ENCODE measurements at regions not wholly inside any gene's neighbourhood (a gene's known extent, or its start where the extent isn't known, plus 50 kb on each side); places are given as distances from the start of the nearest gene placed in this dataset.

DNA sequence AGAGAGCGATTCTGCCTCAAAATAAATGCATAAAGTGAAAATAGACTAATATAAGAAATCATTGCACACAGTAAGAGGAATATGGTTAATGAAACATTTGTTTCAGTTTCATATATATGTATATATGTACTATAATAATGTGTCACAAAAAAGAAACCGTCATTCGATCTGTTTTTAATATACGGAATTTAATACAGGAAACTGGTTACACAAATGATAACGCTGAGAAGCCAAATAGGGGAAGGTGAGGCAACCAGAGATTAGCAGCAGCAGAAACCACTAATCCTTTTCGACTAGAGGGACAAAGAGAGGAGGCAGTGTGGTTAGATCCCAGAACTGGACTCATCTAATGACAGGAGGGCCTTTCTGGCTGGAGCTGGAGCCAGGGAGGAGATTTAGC is 64.2 kb upstream of the GREB1L start:
- Histone ChIP-seq H3K4me3 (no peak overlapping the region), H3K27me3 (no peaks in the 10 kb centered on the region), H3K9me3 (no peaks in the 10 kb centered on the region), H3K4me1 (no peaks in the 10 kb centered on the region), H3K27ac (no peak overlapping the region), H3K36me3 (no peaks in the 10 kb centered on the region)
- TF ChIP-seq POLR2A (IDR thresholded peaks at IDR 0.05) (no peak), CTCF (IDR thresholded peaks at IDR 0.05) (no peak)
- no peak for DNase-seq
- intact Hi-C loops (cut with DNase I; ENCODE audit: low total_unique reads) = loop anchor here (10.0 kb wide), 1 partner anchor 53 kb away; no protein-coding TSS in a partner anchor

GRCh38 chr18:21179590-21180220 is 62.3 kb upstream of the GREB1L start:
- H3K4me3 ChIP-seq = no peak overlapping the region
- DNase-seq = peak; percentile 37 to 57
- intact Hi-C loops (cut with DNase I; ENCODE audit: low total_unique reads) = loop anchor here (10.0 kb wide), 1 partner anchor 55 kb away; no protein-coding TSS in a partner anchor
- no peaks in the 10 kb centered on the region for H3K4me1 ChIP-seq
- no peak for TF ChIP-seq POLR2A (IDR thresholded peaks at IDR 0.05)
- TF ChIP-seq CTCF (IDR thresholded peaks at IDR 0.05) = peak; percentile 65 to 71 (median 66)
- no peaks in the 10 kb centered on the region for H3K36me3 ChIP-seq
- H3K27ac ChIP-seq = no peak overlapping the region
- H3K27me3 ChIP-seq = no peaks in the 10 kb centered on the region
- H3K9me3 ChIP-seq = no peaks in the 10 kb centered on the region

GRCh38 chr18:21180588-21180987 is 61.4 kb upstream of the GREB1L start:
- no peaks in the 10 kb centered on the region for H3K27me3 ChIP-seq
- H3K4me3 ChIP-seq = no peak overlapping the region
- intact Hi-C loops (cut with DNase I; ENCODE audit: low total_unique reads) = no loop called here
- no peak for TF ChIP-seq POLR2A (IDR thresholded peaks at IDR 0.05)
- no peak for TF ChIP-seq CTCF (IDR thresholded peaks at IDR 0.05)
- DNase-seq = no peak
- H3K36me3 ChIP-seq = no peaks in the 10 kb centered on the region
- no peaks in the 10 kb centered on the region for H3K9me3 ChIP-seq
- H3K27ac ChIP-seq = no peak overlapping the region
- no peaks in the 10 kb centered on the region for H3K4me1 ChIP-seq

GRCh38 chr18:21181766-21182165 is 60.3 kb upstream of the GREB1L start:
- no peaks in the 10 kb centered on the region for H3K9me3 ChIP-seq
- TF ChIP-seq CTCF (IDR thresholded peaks at IDR 0.05) (no peak), POLR2A (IDR thresholded peaks at IDR 0.05) (no peak)
- H3K27me3 ChIP-seq = no peaks in the 10 kb centered on the region
- no peak overlapping the region for H3K4me3 ChIP-seq
- DNase-seq = no peak
- intact Hi-C loops (cut with DNase I; ENCODE audit: low total_unique reads) = no loop called here
- no peaks in the 10 kb centered on the region for H3K36me3 ChIP-seq
- H3K4me1 ChIP-seq = no peaks in the 10 kb centered on the region
- no peak overlapping the region for H3K27ac ChIP-seq

- no peak overlapping the region for H3K4me3 ChIP-seq
- no peaks in the 10 kb centered on the region for H3K9me3 ChIP-seq
- intact Hi-C loops (cut with DNase I; ENCODE audit: low total_unique reads) = no loop called here
- H3K4me1 ChIP-seq = no peaks in the 10 kb centered on the region
- no peaks in the 10 kb centered on the region for H3K27me3 ChIP-seq
- no peak for TF ChIP-seq POLR2A (IDR thresholded peaks at IDR 0.05)
- TF ChIP-seq CTCF (IDR thresholded peaks at IDR 0.05) = no peak
- no peak for DNase-seq
- no peak overlapping the region for H3K27ac ChIP-seq
- no peaks in the 10 kb centered on the region for H3K36me3 ChIP-seq
These were observed 58.4 kb upstream of the GREB1L start for GRCh38 chr18:21183670-21184069.

Data from uterus (tissue), 3 donors.